ENCODE measurements at regions not wholly inside any gene's neighbourhood (a gene's known extent, or its start where the extent isn't known, plus 50 kb on each side); places are given as distances from the start of the nearest gene placed in this dataset.

- TF ChIP-seq CEBPZ (IDR thresholded peaks at IDR 0.05; ENCODE audit: low read length) = no peak
- no peak for TF ChIP-seq GTF2F1 (IDR thresholded peaks at IDR 0.05; ENCODE audit: low read length)
- TF ChIP-seq, protein P1, sequence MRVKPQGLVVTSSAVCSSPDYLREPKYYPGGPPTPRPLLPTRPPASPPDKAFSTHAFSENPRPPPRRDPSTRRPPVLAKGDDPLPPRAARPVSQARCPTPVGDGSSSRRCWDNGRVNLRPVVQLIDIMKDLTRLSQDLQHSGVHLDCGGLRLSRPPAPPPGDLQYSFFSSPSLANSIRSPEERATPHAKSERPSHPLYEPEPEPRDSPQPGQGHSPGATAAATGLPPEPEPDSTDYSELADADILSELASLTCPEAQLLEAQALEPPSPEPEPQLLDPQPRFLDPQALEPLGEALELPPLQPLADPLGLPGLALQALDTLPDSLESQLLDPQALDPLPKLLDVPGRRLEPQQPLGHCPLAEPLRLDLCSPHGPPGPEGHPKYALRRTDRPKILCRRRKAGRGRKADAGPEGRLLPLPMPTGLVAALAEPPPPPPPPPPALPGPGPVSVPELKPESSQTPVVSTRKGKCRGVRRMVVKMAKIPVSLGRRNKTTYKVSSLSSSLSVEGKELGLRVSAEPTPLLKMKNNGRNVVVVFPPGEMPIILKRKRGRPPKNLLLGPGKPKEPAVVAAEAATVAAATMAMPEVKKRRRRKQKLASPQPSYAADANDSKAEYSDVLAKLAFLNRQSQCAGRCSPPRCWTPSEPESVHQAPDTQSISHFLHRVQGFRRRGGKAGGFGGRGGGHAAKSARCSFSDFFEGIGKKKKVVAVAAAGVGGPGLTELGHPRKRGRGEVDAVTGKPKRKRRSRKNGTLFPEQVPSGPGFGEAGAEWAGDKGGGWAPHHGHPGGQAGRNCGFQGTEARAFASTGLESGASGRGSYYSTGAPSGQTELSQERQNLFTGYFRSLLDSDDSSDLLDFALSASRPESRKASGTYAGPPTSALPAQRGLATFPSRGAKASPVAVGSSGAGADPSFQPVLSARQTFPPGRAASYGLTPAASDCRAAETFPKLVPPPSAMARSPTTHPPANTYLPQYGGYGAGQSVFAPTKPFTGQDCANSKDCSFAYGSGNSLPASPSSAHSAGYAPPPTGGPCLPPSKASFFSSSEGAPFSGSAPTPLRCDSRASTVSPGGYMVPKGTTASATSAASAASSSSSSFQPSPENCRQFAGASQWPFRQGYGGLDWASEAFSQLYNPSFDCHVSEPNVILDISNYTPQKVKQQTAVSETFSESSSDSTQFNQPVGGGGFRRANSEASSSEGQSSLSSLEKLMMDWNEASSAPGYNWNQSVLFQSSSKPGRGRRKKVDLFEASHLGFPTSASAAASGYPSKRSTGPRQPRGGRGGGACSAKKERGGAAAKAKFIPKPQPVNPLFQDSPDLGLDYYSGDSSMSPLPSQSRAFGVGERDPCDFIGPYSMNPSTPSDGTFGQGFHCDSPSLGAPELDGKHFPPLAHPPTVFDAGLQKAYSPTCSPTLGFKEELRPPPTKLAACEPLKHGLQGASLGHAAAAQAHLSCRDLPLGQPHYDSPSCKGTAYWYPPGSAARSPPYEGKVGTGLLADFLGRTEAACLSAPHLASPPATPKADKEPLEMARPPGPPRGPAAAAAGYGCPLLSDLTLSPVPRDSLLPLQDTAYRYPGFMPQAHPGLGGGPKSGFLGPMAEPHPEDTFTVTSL (CRISPR knock-in tag; IDR thresholded peaks at IDR 0.05; ENCODE audit: borderline replicate concordance) = 0 out of 2 replicates have a peak, but pooled peaks have one; percentile 38
- TF ChIP-seq EHMT2 (IDR thresholded peaks at IDR 0.05; ENCODE audit: borderline replicate concordance, low read depth, low read length) = no peak
- no peak for TF ChIP-seq PHF21A (CRISPR knock-in tag; IDR thresholded peaks at IDR 0.05)
- TF ChIP-seq ZNF850 (CRISPR knock-in tag; conservative IDR thresholded peaks at IDR 0.05) = no peak
- TF ChIP-seq KMT2A (CRISPR knock-in tag; IDR thresholded peaks at IDR 0.05) = no peak
- no peak for TF ChIP-seq ZNF713 (CRISPR knock-in tag; IDR thresholded peaks at IDR 0.05)
- 0 out of 2 replicates have a peak, but pooled peaks have one; percentile 54 for TF ChIP-seq ARHGAP35 (CRISPR knock-in tag; IDR thresholded peaks at IDR 0.05; ENCODE audit: borderline replicate concordance)
- TF ChIP-seq AKNA (CRISPR knock-in tag; IDR thresholded peaks at IDR 0.05; ENCODE audit: borderline replicate concordance) = no peak
Observed at GRCh38 chr20:20824924-20825584, 112.6 kb upstream of the RALGAPA2 start (continued).
